ENCODE measurements at regions not wholly inside any gene's neighbourhood (a gene's known extent, or its start where the extent isn't known, plus 50 kb on each side); places are given as distances from the start of the nearest gene placed in this dataset.

- DNase-seq (ENCODE audit: low read depth in 3 of 3, low spot score in 1 of 3): no peak
These were observed 60.1 kb upstream of the LAPTM4A start for GRCh38 chr2:20111311-20112131.

GRCh38 chr2:20110876-20111275 lies 59.4 kb upstream of the LAPTM4A start:
- no peak for DNase-seq (ENCODE audit: low read depth in 3 of 3, low spot score in 1 of 3)

- DNase-seq (ENCODE audit: low read depth in 3 of 3, low spot score in 1 of 3): no peak
These were observed 59.0 kb upstream of the LAPTM4A start for GRCh38 chr2:20110383-20110782.

GRCh38 chr2:20108655-20109396 lies 57.4 kb upstream of the LAPTM4A start:
- no peak for DNase-seq (ENCODE audit: low read depth in 3 of 3, low spot score in 1 of 3)

- no peak for DNase-seq (ENCODE audit: low read depth in 3 of 3, low spot score in 1 of 3)
These were observed 56.3 kb upstream of the LAPTM4A start for GRCh38 chr2:20107776-20108175.

- DNase-seq (ENCODE audit: low read depth in 3 of 3, low spot score in 1 of 3): no peak
These were observed 55.9 kb upstream of the LAPTM4A start for GRCh38 chr2:20107352-20107751.

- no peak for DNase-seq (ENCODE audit: low read depth in 3 of 3, low spot score in 1 of 3)
These were observed 55.3 kb upstream of the LAPTM4A start for GRCh38 chr2:20106746-20107145.

- no peak for DNase-seq (ENCODE audit: low read depth in 3 of 3, low spot score in 1 of 3)
These were observed 53.6 kb upstream of the LAPTM4A start for GRCh38 chr2:20104900-20105545.

GRCh38 chr2:20103530-20103929 lies 52.1 kb upstream of the LAPTM4A start:
- no peak for DNase-seq (ENCODE audit: low read depth in 3 of 3, low spot score in 1 of 3)

Measured in stimulated activated CD4-positive, alpha-beta T cell treated with anti-CD3 and anti-CD28 coated beads, TNF-alpha, amount 100 ng/mL, for 1 hour (primary cell).